SJCRH30 (cell line): ENCODE measurements at regions not wholly inside any gene's neighbourhood (a gene's known extent, or its start where the extent isn't known, plus 50 kb on each side); places are given as distances from the start of the nearest gene placed in this dataset.

Experiments
- DNase-seq, 2 experiments: peaks; one replicate each; pipeline ENCODE4 v3.0.0-alpha.2; 2015 to 2020
- H3K27ac ChIP-seq: fragments of 250-450 bp; sonication (Bioruptor Pico); 2 replicates; pipeline ENCODE4 v1.5.1; 2020; ENCODE audit warnings: mild to moderate bottlenecking, moderate library complexity
- H3K27me3 ChIP-seq: fragments of 250-450 bp; sonication (Bioruptor Pico); 2 replicates; pipeline ENCODE4 v1.5.1; 2020; ENCODE audit warnings: mild to moderate bottlenecking, moderate library complexity
- H3K36me3 ChIP-seq: fragments of 250-450 bp; sonication (Bioruptor Pico); 2 replicates; pipeline ENCODE4 v1.5.1; 2020; ENCODE audit warnings: mild to moderate bottlenecking, moderate library complexity
- H3K4me1 ChIP-seq: fragments of 250-450 bp; sonication (Bioruptor Pico); 2 replicates; pipeline ENCODE4 v1.5.1; 2020; ENCODE audit warnings: mild to moderate bottlenecking, moderate library complexity
- H3K4me3 ChIP-seq: fragments of 250-450 bp; sonication (Bioruptor Pico); 2 replicates; pipeline ENCODE4 v1.5.1; 2020; ENCODE audit warnings: mild to moderate bottlenecking, moderate library complexity
- H3K9me3 ChIP-seq: fragments of 250-450 bp; sonication (Bioruptor Pico); replicated peaks from 2 replicates; pipeline ENCODE4 v1.5.1; 2020; ENCODE audit warnings: mild to moderate bottlenecking, moderate library complexity

GRCh38 chr13:107680115-107680514, 535.2 kb downstream of the LIG4 start:
- H3K27ac ChIP-seq = no peak overlapping the region

GRCh38 chr13:107678075-107678689, 537.2 kb downstream of the LIG4 start:
- no peak overlapping the region for H3K27ac ChIP-seq
- no peaks in the 10 kb centered on the region for H3K9me3 ChIP-seq
- no peaks in the 10 kb centered on the region for H3K36me3 ChIP-seq
- H3K4me1 ChIP-seq = no peaks in the 10 kb centered on the region
- DNase-seq = no peak
- no peak overlapping the region for H3K4me3 ChIP-seq
- H3K27me3 ChIP-seq = no peaks in the 10 kb centered on the region

More at GRCh38 chr13:107680115-107680514, 535.2 kb downstream of the LIG4 start:
- Histone ChIP-seq H3K4me3 (no peak overlapping the region), H3K27me3 (no peaks in the 10 kb centered on the region), H3K9me3 (no peaks in the 10 kb centered on the region), H3K36me3 (no peaks in the 10 kb centered on the region), H3K4me1 (no peaks in the 10 kb centered on the region)
- no peak for DNase-seq

GRCh38 chr13:107675847-107676550, 539.3 kb downstream of the LIG4 start:
- Histone ChIP-seq H3K27ac (no peak overlapping the region), H3K4me1 (no peaks in the 10 kb centered on the region), H3K27me3 (no peaks in the 10 kb centered on the region), H3K9me3 (no peaks in the 10 kb centered on the region), H3K36me3 (no peaks in the 10 kb centered on the region), H3K4me3 (no peak overlapping the region)
- no peak for DNase-seq

- peak in 1 of 2 experiments; percentile 29 for DNase-seq
- H3K9me3 ChIP-seq = no peaks in the 10 kb centered on the region
- H3K27ac ChIP-seq = no peak overlapping the region
- no peaks in the 10 kb centered on the region for H3K4me1 ChIP-seq
- no peaks in the 10 kb centered on the region for H3K36me3 ChIP-seq
- H3K4me3 ChIP-seq = no peak overlapping the region
- no peaks in the 10 kb centered on the region for H3K27me3 ChIP-seq
Measured at GRCh38 chr13:107669391-107669993, 545.8 kb downstream of the LIG4 start.

GRCh38 chr13:107665926-107666458, 549.3 kb downstream of the LIG4 start:
- Histone ChIP-seq H3K4me1 (no peaks in the 10 kb centered on the region), H3K36me3 (no peaks in the 10 kb centered on the region), H3K9me3 (no peaks in the 10 kb centered on the region), H3K27me3 (no peaks in the 10 kb centered on the region), H3K27ac (no peak overlapping the region), H3K4me3 (no peak overlapping the region)
- no peak for DNase-seq

GRCh38 chr13:107650081-107650701, 565.1 kb downstream of the LIG4 start:
- Histone ChIP-seq H3K27ac (no peak overlapping the region), H3K27me3 (no peaks in the 10 kb centered on the region; the same call in 1 of the 2 replicates), H3K4me3 (no peak overlapping the region), H3K4me1 (no peaks in the 10 kb centered on the region), H3K36me3 (no peaks in the 10 kb centered on the region), H3K9me3 (no peaks in the 10 kb centered on the region)
- DNase-seq = peak; percentile 25 to 56

GRCh38 chr13:107649079-107649478, 566.3 kb downstream of the LIG4 start:
- Histone ChIP-seq H3K4me3 (no peak overlapping the region), H3K27ac (no peak overlapping the region), H3K27me3 (no peaks in the 10 kb centered on the region; the same call in 1 of the 2 replicates), H3K36me3 (no peaks in the 10 kb centered on the region), H3K4me1 (no peaks in the 10 kb centered on the region), H3K9me3 (no peaks in the 10 kb centered on the region)
- DNase-seq = no peak

- Histone ChIP-seq H3K36me3 (no peaks in the 10 kb centered on the region), H3K9me3 (no peaks in the 10 kb centered on the region), H3K27me3 (no peaks in the 10 kb centered on the region), H3K4me3 (no peak overlapping the region), H3K4me1 (no peaks in the 10 kb centered on the region), H3K27ac (no peak overlapping the region)
- DNase-seq = no peak
Measured at GRCh38 chr13:107644136-107644535, 571.2 kb downstream of the LIG4 start.

GRCh38 chr13:107643615-107644014, 571.7 kb downstream of the LIG4 start:
- Histone ChIP-seq H3K36me3 (no peaks in the 10 kb centered on the region), H3K9me3 (no peaks in the 10 kb centered on the region), H3K4me1 (no peaks in the 10 kb centered on the region), H3K4me3 (no peak overlapping the region), H3K27me3 (no peaks in the 10 kb centered on the region), H3K27ac (no peak overlapping the region)
- DNase-seq = no peak

GRCh38 chr13:107642831-107643230, 572.5 kb downstream of the LIG4 start:
- Histone ChIP-seq H3K4me1 (no peaks in the 10 kb centered on the region), H3K4me3 (no peak overlapping the region), H3K27me3 (no peaks in the 10 kb centered on the region), H3K9me3 (no peaks in the 10 kb centered on the region), H3K36me3 (no peaks in the 10 kb centered on the region), H3K27ac (no peak overlapping the region)
- no peak for DNase-seq

- H3K4me1 ChIP-seq = no peaks in the 10 kb centered on the region
- no peaks in the 10 kb centered on the region for H3K27me3 ChIP-seq
Measured at GRCh38 chr13:107641574-107641973, 573.8 kb downstream of the LIG4 start.

GRCh38 chr13:107625648-107626047, 589.7 kb downstream of the LIG4 start:
- H3K27ac ChIP-seq = no peak overlapping the region
- no peak overlapping the region for H3K4me3 ChIP-seq
- no peaks in the 10 kb centered on the region for H3K27me3 ChIP-seq
- no peaks in the 10 kb centered on the region for H3K4me1 ChIP-seq
- H3K9me3 ChIP-seq = no peaks in the 10 kb centered on the region
- DNase-seq = no peak
- no peaks in the 10 kb centered on the region for H3K36me3 ChIP-seq

More at GRCh38 chr13:107641574-107641973, 573.8 kb downstream of the LIG4 start:
- Histone ChIP-seq H3K36me3 (no peaks in the 10 kb centered on the region), H3K27ac (no peak overlapping the region), H3K4me3 (no peak overlapping the region), H3K9me3 (no peaks in the 10 kb centered on the region)
- no peak for DNase-seq

- DNase-seq = no peak
- Histone ChIP-seq H3K4me1 (no peaks in the 10 kb centered on the region), H3K36me3 (no peaks in the 10 kb centered on the region), H3K9me3 (no peaks in the 10 kb centered on the region), H3K27me3 (no peaks in the 10 kb centered on the region), H3K4me3 (no peak overlapping the region), H3K27ac (no peak overlapping the region)
Measured at GRCh38 chr13:107617527-107617926, 597.8 kb downstream of the LIG4 start.

- H3K27ac ChIP-seq = no peak overlapping the region
- H3K27me3 ChIP-seq = no peaks in the 10 kb centered on the region
- no peak overlapping the region for H3K4me3 ChIP-seq
- no peaks in the 10 kb centered on the region for H3K36me3 ChIP-seq
- H3K4me1 ChIP-seq = no peaks in the 10 kb centered on the region
- no peak for DNase-seq
- no peaks in the 10 kb centered on the region for H3K9me3 ChIP-seq
Measured at GRCh38 chr13:107612376-107612775, 603.0 kb downstream of the LIG4 start.

- H3K9me3 ChIP-seq = no peaks in the 10 kb centered on the region
- no peak overlapping the region for H3K4me3 ChIP-seq
- H3K4me1 ChIP-seq = no peaks in the 10 kb centered on the region
- no peak overlapping the region for H3K27ac ChIP-seq
- H3K27me3 ChIP-seq = no peaks in the 10 kb centered on the region
- no peak for DNase-seq
- no peaks in the 10 kb centered on the region for H3K36me3 ChIP-seq
Measured at GRCh38 chr13:107608736-107609135, 606.6 kb downstream of the LIG4 start.
